OCI-LY3 (cell line): ENCODE measurements at regions not wholly inside any gene's neighbourhood (a gene's known extent, or its start where the extent isn't known, plus 50 kb on each side); places are given as distances from the start of the nearest gene placed in this dataset.

Experiments used
- EZH2phosphoT487 ChIP-seq: fragments of 200-600 bp; shearing (Covaris generic); IDR thresholded peaks from 2 replicates; pipeline ENCODE4 v1.6.1; 2018; ENCODE audit warnings: antibody characterized with exemption, mixed run types, low read depth
- TF ChIP-seq, protein P1 (sequence below): fragments of 200-600, 300-600 bp; sonication (generic); IDR thresholded peaks from 2 replicates; pipeline ENCODE4 v1.5.1; 2014; ENCODE audit warnings: antibody characterized with exemption, low read length, low read depth

DNA sequence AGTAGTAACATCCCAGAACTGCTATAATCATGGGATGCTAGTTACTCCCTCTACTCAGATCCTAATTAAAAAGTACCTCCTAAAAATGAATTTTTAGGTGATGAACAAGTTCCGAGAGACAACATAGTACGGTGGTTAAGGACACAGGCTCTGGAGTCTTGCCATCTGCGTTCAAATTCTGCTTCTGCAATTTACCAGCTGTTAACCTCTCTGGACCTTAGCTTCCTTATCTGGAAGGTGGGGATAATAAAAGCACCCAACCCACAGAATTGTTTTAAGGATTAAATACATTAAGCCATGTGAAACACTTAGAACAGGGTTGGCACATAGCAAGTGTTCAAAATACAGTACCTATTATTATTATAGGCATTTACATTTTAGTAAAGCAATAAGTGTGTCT lies 77.5 kb upstream of the XPA start:
- TF ChIP-seq, protein P1, sequence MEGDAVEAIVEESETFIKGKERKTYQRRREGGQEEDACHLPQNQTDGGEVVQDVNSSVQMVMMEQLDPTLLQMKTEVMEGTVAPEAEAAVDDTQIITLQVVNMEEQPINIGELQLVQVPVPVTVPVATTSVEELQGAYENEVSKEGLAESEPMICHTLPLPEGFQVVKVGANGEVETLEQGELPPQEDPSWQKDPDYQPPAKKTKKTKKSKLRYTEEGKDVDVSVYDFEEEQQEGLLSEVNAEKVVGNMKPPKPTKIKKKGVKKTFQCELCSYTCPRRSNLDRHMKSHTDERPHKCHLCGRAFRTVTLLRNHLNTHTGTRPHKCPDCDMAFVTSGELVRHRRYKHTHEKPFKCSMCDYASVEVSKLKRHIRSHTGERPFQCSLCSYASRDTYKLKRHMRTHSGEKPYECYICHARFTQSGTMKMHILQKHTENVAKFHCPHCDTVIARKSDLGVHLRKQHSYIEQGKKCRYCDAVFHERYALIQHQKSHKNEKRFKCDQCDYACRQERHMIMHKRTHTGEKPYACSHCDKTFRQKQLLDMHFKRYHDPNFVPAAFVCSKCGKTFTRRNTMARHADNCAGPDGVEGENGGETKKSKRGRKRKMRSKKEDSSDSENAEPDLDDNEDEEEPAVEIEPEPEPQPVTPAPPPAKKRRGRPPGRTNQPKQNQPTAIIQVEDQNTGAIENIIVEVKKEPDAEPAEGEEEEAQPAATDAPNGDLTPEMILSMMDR, result no peak
- TF ChIP-seq EZH2phosphoT487, result no peak
